GM21529 (cell line): ENCODE measurements at regions not wholly inside any gene's neighbourhood (a gene's known extent, or its start where the extent isn't known, plus 50 kb on each side); places are given as distances from the start of the nearest gene placed in this dataset.
"Not testable (repeated sequence)": the region's sequence is repeated elsewhere in the genome, so short reads cannot be mapped to it uniquely, and the experiment has no call there.

Experiments used
- ATAC-seq: cut with Tn5 transposase; IDR thresholded peaks from one replicate; pipeline ENCODE4 v1.9.1; 2021; ENCODE audit not compliant: unreplicated experiment

DNA sequence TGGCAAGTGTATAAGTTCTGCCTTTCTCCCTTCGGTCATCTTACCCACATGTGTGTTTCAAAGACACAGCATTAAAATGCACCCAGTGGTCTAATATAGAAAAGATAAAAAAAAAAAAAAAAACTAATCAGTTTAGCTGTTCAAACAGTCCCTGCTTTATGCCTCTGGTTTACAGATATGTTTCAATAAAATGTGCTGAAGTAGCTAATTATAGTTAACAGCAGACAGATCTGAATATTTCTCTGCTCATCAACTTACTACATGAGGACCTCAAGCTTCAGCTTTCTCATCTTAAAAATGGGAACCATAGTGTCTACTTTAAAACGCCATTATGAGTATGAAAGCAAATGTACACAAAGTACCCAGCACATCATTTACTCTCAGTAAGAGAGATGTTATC is 280.6 kb upstream of the DEFB112 start:
- no peak for ATAC-seq

DNA sequence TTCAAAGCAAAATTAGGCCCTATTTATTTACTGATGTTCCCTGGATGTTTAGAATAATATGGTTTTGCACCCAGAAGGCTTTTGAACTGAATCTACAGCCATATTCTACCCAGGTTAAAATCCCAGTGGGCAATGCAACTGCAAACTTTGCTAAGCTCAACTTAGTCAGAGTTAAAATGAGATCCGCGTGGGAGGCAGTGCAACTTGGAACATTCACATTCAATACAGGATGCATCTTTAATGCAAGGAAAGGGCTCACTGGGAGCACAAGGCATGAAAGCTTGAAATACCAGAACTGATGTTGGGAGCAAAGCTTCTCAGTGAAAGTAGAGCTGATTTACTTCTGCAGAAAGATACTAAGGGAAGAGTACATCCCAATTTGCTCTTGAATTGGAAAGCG is 281.2 kb upstream of the DEFB112 start:
- no peak for ATAC-seq

DNA sequence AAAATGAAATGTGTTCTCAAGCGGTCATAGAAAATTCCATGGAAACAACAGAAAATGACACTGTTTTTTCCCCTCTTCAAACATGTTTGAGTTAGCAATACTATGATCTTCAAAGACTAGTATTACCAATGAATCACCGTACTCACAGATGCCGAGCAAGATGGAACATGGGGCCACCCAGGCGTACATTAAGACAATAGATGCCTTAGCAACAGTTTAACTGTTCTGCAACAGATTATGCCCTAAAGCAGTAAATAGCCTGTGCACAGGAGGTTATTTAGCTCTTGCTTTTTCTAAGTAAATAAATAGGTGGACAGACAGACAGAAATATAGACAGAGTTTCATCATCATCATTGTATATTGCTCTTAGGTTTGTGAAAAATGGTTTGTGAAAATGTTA is 284.0 kb upstream of the DEFB112 start:
- ATAC-seq = no peak

DNA sequence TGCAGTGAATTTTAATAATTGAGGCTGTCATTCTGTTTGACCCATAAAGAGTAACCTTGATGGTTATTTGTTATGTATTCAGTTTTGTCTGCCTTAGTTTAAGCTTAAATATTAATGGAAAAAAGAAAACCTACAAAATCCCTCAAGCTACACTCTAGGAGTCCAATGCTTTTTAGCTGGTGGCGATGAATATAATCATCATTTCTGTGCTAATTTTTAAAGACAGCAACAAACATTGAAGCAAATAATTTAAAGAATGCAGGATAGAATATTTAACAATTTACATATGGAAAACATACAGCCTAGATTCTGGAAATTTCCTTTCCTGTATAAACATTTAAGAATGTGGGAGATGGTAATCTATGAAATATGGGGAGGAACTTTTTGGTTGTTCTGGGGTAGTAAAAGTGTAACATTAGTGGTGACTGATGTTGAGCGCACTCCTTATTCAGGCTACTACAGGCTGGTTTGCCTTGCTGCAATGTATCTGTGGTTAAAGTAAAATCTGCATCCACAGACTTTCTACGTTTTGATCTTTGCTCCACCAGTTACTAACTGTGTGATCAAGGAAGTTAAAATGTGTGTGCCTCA is 287.9 kb upstream of the DEFB112 start:
- no peak for ATAC-seq

DNA sequence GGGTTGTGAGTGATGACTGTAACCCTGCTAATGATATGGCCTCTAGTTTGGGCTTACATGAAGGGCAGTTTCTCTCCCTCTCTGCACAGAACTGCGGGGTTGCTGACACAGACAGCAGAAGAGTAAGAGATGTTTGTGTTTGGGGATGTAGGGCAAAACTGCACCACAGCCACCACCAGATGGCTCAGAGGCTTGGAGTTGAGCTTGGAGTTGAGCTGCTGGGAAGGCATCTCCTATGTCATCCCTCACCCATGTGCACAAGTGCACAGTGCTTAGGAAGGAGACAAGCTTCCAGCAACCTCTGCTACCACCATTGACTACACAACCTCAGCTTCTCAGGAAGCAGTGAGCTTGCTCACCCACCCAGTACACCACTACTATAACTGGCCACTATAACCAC is 303.9 kb upstream of the DEFB112 start:
- no peak for ATAC-seq

DNA sequence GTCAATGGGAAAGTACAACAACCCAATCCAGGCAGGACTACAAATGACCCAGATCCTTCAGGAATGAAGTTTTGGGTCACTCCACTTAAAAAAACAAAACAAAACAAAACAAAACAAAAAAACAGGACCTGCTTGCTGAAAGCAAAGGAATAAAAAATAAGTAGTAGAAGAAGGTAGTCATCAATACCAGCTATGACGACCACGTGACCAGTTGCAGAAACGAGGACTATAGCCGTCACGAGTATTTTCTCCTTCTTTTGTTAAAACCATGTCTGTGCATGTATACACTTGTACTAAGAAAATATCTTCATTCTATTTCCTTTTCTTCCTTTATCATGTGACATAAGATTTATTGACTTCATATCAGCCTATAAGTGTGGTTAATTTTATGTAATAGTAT is 308.4 kb upstream of the DEFB112 start:
- ATAC-seq = no peak

DNA sequence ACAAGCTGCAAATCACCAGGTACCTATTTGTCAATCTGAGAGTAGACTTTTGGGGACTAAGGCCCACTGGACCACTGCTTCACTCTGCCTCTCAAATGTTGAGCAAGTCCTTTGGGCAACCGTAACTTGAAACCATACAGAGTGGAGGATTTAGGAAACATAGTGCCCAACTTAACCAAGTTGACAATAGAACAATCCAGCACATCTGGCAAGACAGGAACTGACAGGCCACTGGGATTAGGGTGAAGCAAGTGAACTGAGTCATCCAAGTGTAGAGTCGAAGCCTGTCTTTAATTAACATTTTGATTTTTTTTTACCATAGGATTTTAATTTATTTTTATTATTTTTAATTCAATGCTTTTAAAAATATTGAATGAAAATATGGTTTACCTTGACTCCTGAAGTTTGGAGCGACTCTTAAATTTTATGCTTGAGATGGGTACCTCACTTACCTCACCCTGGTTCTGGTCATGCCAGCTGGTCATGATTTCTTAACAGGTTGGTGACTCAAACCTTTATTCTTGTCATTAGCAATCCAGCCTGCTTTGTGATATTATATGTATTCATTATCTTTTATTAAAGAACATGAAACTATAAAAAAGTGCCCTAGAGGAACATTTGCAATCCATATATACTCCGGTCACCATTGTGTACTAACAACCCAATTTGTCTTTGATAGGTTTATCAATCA is 312.1 kb upstream of the DEFB112 start:
- ATAC-seq = no peak

DNA sequence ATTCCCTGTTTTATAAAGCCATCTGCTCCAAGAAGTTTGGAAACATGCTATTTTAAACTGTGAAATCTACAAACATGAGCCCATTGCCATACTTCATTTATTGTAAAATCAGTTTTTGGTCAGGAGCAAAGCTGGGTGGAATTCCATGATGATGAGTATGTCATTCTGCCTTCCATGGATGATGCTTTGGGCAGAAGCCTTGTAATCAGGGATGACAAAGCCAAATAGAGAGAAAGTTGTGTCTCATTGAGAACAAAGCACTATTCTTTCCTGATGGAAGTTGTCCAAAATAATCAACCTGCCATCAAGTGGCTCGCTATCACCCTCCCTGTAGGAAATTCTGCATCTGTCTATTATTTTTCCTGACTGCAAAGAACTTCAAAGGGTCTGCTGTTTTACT is 313.0 kb upstream of the DEFB112 start:
- ATAC-seq = no peak

DNA sequence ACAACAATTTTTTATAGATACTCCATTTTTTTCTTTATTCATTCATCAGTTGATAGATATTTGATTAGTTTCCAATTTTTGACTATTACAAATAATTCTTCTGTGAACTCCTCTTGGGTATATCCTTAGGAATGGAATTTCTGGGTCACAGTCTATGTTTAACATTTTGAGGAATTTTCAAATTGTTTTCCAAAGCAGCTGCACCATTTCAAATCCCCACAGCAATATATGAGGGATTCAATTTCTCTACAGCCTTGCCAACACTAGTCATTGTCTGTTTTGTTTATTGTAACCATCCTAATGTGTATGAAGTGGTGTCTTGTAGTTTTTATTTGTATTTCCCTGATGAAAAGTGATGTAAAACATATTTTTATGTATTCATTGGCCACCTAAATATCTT is 320.3 kb upstream of the DEFB112 start:
- ATAC-seq = no peak

DNA sequence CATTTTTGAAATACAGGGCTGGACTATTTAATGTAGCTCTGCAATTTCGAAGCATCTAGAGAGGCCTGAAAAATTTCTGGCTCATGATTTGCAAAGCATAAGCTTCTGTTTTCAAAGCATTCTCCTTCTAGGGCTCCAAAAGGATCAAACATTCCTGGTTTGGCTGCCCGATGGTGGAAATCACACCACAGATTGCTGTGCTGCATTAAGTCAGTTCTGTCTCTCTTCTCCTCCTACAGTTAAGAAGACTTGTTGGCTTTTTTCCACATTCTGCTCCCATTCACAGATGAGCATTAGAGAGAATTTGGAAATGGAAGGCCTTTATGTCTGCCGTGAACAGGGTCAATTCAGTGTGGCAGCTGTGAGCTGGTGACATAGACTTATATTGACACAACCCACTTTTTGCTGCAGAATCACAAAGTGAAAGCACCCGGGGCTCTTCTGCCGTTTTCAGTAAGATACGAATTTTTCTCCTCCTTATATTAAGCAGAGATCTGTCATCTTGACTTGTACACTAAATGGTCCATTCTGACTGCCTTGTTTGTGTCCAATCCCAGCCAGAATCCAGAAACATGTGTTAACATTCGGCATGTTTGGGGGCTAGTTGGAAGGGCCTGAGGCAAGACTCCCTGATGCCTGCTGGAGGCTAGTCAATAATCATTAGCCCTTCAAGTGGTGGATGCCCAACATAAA is 330.8 kb upstream of the DEFB112 start:
- ATAC-seq = no peak

DNA sequence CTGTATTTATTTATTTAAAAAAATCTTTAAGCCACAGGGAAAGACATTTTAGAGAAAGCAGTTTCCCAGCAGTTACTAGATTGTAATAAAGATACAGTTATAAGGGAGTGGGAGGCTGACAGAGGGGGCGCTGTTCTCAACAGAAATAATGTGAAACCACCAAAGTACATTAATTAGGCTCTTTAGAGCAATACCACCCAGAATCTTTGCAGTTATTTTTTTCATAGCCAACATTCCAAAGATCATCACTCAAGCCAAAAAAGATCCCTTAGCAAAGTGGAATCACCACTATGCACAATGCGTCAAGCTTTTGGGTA is 331.3 kb upstream of the DEFB112 start:
- ATAC-seq = no peak

DNA sequence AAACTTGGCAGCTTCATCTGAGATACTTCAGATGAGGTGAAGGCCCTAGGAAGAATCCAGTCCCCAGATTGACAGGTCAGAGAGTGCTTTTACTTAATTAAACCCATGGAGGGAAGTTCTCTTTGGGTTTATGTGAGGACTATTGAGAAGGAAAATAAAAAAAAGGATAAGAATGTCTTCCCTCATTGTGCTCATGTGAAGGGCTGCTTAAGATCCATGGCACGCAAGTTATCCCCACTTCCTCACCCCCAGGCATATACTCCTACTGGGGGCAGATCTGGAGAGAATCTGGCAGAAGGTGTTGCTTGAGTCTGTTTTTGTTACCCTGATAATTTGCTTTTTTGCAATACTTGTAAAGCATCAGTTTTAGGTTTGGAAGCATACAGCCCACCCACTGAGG is 322.9 kb upstream of the TFAP2D start:
- no peak for ATAC-seq

DNA sequence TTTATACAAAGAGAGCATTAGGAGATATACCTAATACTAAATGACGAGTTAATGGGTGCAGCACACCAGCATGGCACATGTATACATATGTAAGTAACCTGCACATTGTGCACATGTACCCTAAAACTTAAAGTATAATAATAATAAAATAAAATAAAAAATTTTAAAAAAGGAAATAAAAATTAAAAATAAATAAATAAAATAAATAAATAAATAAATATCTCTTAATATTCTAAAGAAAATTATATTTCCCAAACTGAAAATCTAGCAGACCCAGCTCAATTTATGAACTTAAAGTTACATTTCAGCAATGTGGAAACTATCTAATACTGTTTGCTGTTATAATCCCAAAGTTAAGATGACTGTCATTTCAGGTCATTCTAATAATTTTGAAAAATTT is 319.2 kb upstream of the TFAP2D start:
- ATAC-seq = not testable (repeated sequence)

DNA sequence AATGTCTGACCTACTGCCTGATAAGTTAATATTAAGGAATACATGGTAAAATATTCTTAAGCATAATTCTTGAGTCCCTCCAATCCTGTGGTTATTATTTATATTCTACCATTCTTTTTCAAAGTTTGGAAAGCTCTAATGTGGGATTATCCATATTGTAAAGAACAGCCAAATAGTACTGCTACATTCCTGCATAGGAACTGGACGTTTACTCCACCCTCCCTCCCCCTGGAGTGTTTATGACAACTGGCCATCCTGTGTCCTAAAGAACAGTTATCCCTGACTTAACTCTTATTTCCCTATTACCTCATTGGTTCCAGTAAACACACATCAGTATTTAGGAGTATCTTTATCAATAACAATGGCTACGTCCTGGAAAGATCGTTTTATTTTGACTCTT is 308.7 kb upstream of the TFAP2D start:
- ATAC-seq = no peak

DNA sequence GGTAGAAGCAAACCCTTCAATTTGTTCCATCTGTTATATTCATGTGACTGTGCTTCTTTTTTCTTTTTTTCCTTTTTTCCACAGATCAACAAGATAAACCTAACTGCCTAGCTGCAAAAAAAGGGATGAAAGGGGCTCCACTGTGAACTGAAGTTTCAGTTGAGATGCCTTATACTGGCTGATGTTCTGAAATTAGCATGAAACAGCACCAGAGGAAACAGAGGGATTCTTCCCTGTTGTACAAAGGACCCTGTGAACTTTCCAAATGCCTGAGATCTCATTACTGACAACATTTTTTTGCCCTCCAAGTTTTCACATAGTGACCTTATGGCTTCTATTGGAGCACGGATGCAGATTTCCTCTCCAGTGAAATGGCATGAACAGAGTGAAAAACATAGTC is 302.7 kb upstream of the TFAP2D start:
- no peak for ATAC-seq

DNA sequence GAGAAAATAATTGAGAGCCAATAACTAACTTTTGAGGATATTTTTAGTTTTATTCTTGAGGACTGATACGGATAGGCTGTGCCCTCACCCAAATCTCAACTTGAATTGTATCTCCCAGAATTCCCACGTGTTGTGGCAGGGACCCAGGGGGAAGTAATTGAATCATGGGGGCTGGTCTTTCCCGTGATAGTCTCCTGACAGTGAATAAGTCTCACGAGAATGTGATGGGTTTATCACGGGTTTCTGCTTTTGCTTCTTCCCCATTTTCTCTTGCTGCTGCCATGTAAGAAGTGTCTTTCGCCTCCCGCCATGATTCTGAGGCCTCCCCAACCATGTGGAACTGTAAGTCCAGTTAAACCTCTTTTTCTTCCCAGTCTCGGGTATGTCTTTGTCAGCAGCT is 292.3 kb upstream of the TFAP2D start:
- not testable (repeated sequence) for ATAC-seq

DNA sequence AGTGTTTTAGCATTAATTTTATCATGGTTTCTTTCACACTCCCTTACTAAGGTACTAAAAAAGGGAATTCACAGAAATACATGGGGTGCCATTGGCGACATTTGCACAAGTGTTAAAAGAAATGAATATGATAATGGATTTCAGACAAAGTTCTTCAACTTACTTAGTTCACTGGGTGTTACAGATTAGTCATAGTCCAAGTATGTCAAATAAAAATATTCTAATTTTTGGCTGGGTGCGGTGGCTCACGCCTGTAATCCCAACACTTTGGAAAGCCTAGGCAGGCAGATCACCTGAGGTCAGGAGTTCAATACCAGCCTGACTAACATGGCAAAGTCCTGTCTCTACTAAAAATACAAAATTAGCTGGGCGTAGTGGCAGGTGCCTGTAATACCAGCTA is 286.1 kb upstream of the TFAP2D start:
- no peak for ATAC-seq

DNA sequence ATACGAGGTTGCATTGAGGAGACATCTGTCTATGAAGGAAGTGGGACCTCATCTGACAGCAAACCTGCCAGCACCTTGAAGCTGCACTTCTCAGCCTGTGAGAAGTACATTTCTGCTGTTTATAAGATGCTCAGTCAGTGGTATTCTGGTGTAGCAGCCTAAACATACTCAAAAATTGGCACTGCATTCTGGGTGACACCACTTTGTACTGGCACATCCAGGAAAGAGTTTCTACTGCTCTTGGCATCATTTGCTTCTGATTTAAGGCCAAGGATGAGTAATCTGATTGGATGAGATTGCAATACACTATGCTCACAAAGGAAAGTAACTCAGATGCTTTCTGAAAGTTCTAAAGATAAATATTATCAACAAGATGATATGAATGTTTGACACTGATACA is 275.4 kb upstream of the TFAP2D start:
- no peak for ATAC-seq

DNA sequence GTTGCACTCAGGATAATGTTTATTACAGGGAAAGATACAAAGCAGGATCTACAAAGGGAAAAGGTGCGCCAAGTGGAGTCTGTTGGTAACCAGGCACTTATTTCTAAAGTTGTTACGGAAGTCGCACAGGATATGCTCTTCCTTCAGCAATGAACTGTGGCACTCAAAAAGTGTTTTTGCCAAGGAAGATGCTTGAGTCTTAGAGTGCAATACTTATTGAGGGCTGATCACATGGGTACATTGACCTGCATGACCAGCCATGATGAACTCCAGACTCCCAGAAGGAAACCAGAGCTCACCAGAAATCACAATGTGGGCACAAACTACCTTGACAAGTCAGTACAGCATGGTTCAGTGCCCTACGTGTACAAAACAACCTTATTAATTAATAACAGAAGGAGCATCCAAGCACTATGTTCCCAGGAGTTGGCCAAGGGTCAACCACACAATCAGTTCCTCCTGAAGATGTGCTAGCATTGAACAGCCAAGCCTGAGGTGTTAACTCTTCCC is 270.7 kb upstream of the TFAP2D start:
- ATAC-seq = no peak

DNA sequence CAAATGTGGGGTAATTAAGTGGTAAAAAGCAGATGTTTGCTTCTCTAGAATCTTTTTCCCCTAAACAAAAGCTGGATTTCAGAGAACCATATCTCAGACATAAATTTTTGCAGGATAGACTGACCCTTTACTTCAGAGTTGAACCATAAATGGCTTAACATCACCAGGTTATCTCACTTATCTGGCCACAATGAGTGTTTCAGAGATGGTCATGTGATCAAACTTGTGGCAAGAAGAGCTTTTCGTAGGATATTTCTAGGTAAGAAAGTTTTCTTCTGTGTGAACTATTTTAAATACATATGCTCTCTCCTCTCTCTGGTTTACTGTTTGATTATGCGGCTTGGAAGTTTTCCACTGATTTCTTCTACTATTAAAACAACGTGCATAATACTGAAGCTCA is 270.2 kb upstream of the TFAP2D start:
- no peak for ATAC-seq

DNA sequence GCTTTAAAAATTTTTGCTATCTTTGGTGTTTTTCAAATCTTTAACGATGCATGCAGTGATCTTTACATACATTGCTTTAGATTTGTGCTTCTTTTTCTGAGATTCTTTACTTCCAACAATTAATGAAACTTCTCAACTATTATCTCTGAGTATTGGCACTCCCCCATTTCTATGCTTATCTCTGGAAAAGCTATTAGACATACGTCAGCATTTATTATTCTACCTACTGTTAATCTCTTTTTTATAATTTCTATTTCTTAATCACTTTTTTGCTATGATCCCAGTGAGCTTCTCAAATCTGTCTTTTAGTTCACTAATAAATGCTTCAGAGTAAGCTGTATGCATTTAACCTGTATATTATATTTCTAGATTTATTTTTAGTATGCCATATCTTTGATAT is 264.2 kb upstream of the TFAP2D start:
- no peak for ATAC-seq

DNA sequence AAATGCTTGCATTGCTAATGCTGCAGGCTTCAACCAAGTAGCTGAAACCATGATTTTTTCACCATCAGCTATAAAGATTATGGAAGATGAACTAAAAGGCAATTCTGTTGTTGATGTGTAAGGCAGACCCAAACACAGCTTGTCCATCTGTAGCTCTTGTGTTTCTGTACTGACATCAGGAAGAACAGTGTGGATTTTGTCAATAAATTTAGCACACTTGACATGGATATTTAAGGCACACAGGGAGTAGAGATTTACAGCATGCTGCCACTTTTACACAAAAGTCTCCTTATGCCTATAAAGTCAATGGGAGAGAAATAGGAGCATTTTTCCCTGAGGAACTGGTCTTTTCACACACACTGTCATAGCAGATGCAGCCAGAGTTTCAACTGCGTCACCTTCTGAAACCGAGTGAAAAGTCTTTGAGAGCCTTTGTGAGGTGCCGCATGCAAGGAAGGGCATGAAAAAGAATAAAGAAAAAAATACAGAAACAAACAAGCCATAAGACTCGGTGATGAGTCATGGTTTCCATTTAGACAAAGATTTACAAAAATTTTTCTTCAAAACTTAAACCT is 261.4 kb upstream of the TFAP2D start:
- no peak for ATAC-seq
